Vagina (tissue), 2 donors: ENCODE measurements at regions not wholly inside any gene's neighbourhood (a gene's known extent, or its start where the extent isn't known, plus 50 kb on each side); places are given as distances from the start of the nearest gene placed in this dataset.

Experiments used
- DNase-seq, 2 donors: peaks; one replicate each; pipeline ENCODE4 v3.0.0-alpha.2; 2017; ENCODE audit errors: extremely low spot score in 2 of 2
- H3K27ac ChIP-seq: fragments of 200-600 bp; sonication (generic); one replicate; pipeline ENCODE4 v1.5.1; 2019
- H3K27me3 ChIP-seq: fragments of 200-600 bp; sonication (generic); one replicate; pipeline ENCODE4 v1.5.1; 2019
- H3K36me3 ChIP-seq, 2 donors: fragments of 200-600 bp; sonication (generic); one replicate each; pipeline ENCODE4 v1.5.1; 2017 to 2019
- H3K4me1 ChIP-seq: fragments of 200-600 bp; sonication (generic); one replicate; pipeline ENCODE4 v1.5.1; 2019
- H3K4me3 ChIP-seq, 2 donors: fragments of 200-600 bp; sonication (generic); 1 replicate in 1 of 2; 2 replicates in 1 of 2; pipeline ENCODE4 v1.5.1; 2016 to 2019
- H3K9me3 ChIP-seq: fragments of 200-600 bp; sonication (generic); one replicate; pipeline ENCODE4 v1.5.1; 2019
- CTCF ChIP-seq, 3 experiments: fragments of 450-650 bp in 2 of 3; fragments of 200-600 bp in 1 of 3; sonication (generic) in 1 of 3; IDR thresholded peaks; one replicate each; pipeline ENCODE4 v1.5.1; 2017 to 2019; ENCODE audit warnings: antibody characterized with exemption in 3 of 3, mild to moderate bottlenecking in 2 of 3, moderate library complexity in 2 of 3
- POLR2A ChIP-seq, 2 donors: fragments of 450-650 bp; IDR thresholded peaks; one replicate each; pipeline ENCODE4 v1.6.1; 2017; ENCODE audit warnings: antibody characterized with exemption in 2 of 2, mild to moderate bottlenecking in 2 of 2, moderate library complexity in 2 of 2
- POLR2AphosphoS5 ChIP-seq, 2 donors: sonication (generic); formaldehyde crosslinking; IDR thresholded peaks; one replicate each; pipeline ENCODE4 v1.9.0; 2017; ENCODE audit warnings: antibody characterized with exemption in 2 of 2, mild to moderate bottlenecking in 2 of 2, low read depth in 1 of 2; ENCODE audit not compliant: insufficient read depth in 1 of 2
- intact Hi-C: fragments of 100-400 bp; cut with DNase I; formaldehyde crosslinking; loops from one replicate; pipeline ENCODE4 v1.15.1; 2023

GRCh38 chr7:41156268-41156667 is 546.6 kb downstream of the INHBA start:
- Histone ChIP-seq H3K27me3 (no peaks in the 10 kb centered on the region), H3K27ac (no peak overlapping the region), H3K36me3 (no peaks in the 10 kb centered on the region), H3K4me3 (no peak overlapping the region), H3K4me1 (no peaks in the 10 kb centered on the region), H3K9me3 (no peaks in the 10 kb centered on the region)
- intact Hi-C loops, result no loop called here
- TF ChIP-seq POLR2AphosphoS5 (IDR thresholded peaks at IDR 0.05; ENCODE audit: insufficient read depth in 1 of 2, low read depth in 1 of 2) (no peak), POLR2A (IDR thresholded peaks at IDR 0.05) (no peak), CTCF (IDR thresholded peaks at IDR 0.05) (no peak)
- no peak for DNase-seq

- Histone ChIP-seq H3K27ac (no peak overlapping the region), H3K4me3 (no peak overlapping the region), H3K4me1 (peaks cover 2% of the 10 kb centered on the region), H3K9me3 (no peaks in the 10 kb centered on the region), H3K27me3 (no peaks in the 10 kb centered on the region), H3K36me3 (no peaks in the 10 kb centered on the region)
- no peak for DNase-seq
- intact Hi-C loops, result no loop called here
- TF ChIP-seq POLR2A (IDR thresholded peaks at IDR 0.05), result no peak
- TF ChIP-seq POLR2AphosphoS5 (IDR thresholded peaks at IDR 0.05; ENCODE audit: insufficient read depth in 1 of 2, low read depth in 1 of 2), result no peak
- no peak for TF ChIP-seq CTCF (IDR thresholded peaks at IDR 0.05)
Measured at GRCh38 chr7:41153268-41153667, 549.6 kb downstream of the INHBA start.

GRCh38 chr7:41152179-41152678 is 550.7 kb downstream of the INHBA start:
- TF ChIP-seq CTCF (IDR thresholded peaks at IDR 0.05), result no peak
- TF ChIP-seq POLR2AphosphoS5 (IDR thresholded peaks at IDR 0.05; ENCODE audit: insufficient read depth in 1 of 2, low read depth in 1 of 2), result no peak
- TF ChIP-seq POLR2A (IDR thresholded peaks at IDR 0.05), result no peak
- Histone ChIP-seq H3K27me3 (no peaks in the 10 kb centered on the region), H3K4me1 (peaks cover 11% of the 10 kb centered on the region), H3K4me3 (no peak overlapping the region), H3K27ac (no peak overlapping the region), H3K9me3 (no peaks in the 10 kb centered on the region), H3K36me3 (no peaks in the 10 kb centered on the region)
- intact Hi-C loops, result no loop called here
- DNase-seq, result no peak

- intact Hi-C loops, result no loop called here
- Histone ChIP-seq H3K4me1 (peaks cover 11% of the 10 kb centered on the region), H3K4me3 (no peak overlapping the region), H3K27me3 (no peaks in the 10 kb centered on the region), H3K36me3 (no peaks in the 10 kb centered on the region), H3K27ac (no peak overlapping the region), H3K9me3 (no peaks in the 10 kb centered on the region)
- DNase-seq, result no peak
- TF ChIP-seq POLR2A (IDR thresholded peaks at IDR 0.05), result no peak
- no peak for TF ChIP-seq CTCF (IDR thresholded peaks at IDR 0.05)
- TF ChIP-seq POLR2AphosphoS5 (IDR thresholded peaks at IDR 0.05; ENCODE audit: insufficient read depth in 1 of 2, low read depth in 1 of 2), result no peak
Measured at GRCh38 chr7:41149576-41149975, 553.3 kb downstream of the INHBA start.

- Histone ChIP-seq H3K9me3 (no peaks in the 10 kb centered on the region), H3K4me1 (peaks cover 11% of the 10 kb centered on the region), H3K27me3 (no peaks in the 10 kb centered on the region), H3K27ac (no peak overlapping the region), H3K4me3 (no peak overlapping the region), H3K36me3 (no peaks in the 10 kb centered on the region)
- DNase-seq, result no peak
- no peak for TF ChIP-seq CTCF (IDR thresholded peaks at IDR 0.05)
- peak in 1 of 2 donors; percentile 67 for TF ChIP-seq POLR2AphosphoS5 (IDR thresholded peaks at IDR 0.05; ENCODE audit: insufficient read depth in 1 of 2, low read depth in 1 of 2)
- intact Hi-C loops, result no loop called here
Measured at GRCh38 chr7:41148521-41148951, 554.4 kb downstream of the INHBA start.
